HEK293T (cell line): ENCODE measurements at regions not wholly inside any gene's neighbourhood (a gene's known extent, or its start where the extent isn't known, plus 50 kb on each side); places are given as distances from the start of the nearest gene placed in this dataset.

Experiments
- ARNT ChIP-seq: fragments of 450-650 bp; IDR thresholded peaks from 2 replicates; pipeline ENCODE4 v1.6.1; 2017; ENCODE audit warnings: mild to moderate bottlenecking
- TF ChIP-seq, protein P1 (sequence below): fragments of 450-650 bp; IDR thresholded peaks from 2 replicates; pipeline ENCODE4 v1.6.1; 2016

DNA sequence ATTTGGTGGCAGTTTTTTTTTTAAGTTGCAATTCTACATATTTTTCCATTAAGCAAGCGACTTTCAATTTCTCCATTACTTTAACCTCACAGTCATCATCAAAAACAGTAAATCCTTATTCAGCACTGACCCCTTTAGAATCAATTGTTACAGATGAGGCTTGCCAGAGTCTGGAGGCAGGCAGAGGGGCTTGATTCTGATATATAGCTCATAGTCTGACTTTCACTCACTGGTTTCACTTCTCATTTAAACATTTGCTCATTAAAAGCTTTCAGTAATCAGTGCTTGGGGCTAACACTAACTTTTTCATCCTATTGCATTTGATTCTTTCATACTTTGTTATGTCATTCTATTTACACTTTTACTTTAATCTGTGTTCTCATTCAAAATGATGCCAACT, 88.4 kb downstream of the PYDC2 start:
- TF ChIP-seq, protein P1, sequence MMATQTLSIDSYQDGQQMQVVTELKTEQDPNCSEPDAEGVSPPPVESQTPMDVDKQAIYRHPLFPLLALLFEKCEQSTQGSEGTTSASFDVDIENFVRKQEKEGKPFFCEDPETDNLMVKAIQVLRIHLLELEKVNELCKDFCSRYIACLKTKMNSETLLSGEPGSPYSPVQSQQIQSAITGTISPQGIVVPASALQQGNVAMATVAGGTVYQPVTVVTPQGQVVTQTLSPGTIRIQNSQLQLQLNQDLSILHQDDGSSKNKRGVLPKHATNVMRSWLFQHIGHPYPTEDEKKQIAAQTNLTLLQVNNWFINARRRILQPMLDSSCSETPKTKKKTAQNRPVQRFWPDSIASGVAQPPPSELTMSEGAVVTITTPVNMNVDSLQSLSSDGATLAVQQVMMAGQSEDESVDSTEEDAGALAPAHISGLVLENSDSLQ = no peak
- no peak for TF ChIP-seq ARNT
